ENCODE measurements at regions not wholly inside any gene's neighbourhood (a gene's known extent, or its start where the extent isn't known, plus 50 kb on each side); places are given as distances from the start of the nearest gene placed in this dataset.

DNA sequence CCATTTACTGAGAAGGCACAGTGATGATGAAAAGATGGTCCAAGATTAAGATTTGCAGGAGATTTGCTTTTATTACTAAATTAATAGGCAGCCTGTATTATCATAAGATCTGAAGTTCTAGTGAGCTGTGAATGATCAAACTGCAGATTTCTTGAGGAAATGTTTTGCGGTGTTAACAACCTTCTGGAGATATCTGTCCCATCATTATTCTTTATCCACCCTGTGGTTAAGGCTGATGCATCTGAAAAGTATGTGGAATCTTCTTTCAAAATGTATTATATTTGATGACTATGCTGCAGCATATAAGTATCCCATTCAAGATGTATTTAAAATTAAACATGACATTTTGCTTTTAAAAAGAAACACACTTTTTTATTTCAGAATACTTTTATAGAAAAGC, 150.3 kb downstream of the POLR1F start:
- Histone ChIP-seq H3F3A (ENCODE audit: control insufficient read depth, insufficient read depth) (no peaks in the 10 kb centered on the region), H3K9me3 (ENCODE audit: control insufficient read depth, insufficient read depth, low read length) (no peaks in the 10 kb centered on the region), H3K27ac (ENCODE audit: low read depth, low read length) (no peak overlapping the region), H3K27me3 (ENCODE audit: control insufficient read depth, low read length) (no peaks in the 10 kb centered on the region), H3K9me2 (replicated peaks; ENCODE audit: control insufficient read depth, low read length) (no peaks in the 10 kb centered on the region), H3K36me3 (ENCODE audit: control insufficient read depth, low read length) (no peaks in the 10 kb centered on the region), H3K4me2 (ENCODE audit: low read length) (no peak overlapping the region), H3K4me3 (ENCODE audit: low read length) (no peak overlapping the region), H4K20me1 (ENCODE audit: control insufficient read depth, insufficient read depth, low read depth, low read length) (no peaks in the 10 kb centered on the region), H3K4me1 (ENCODE audit: control insufficient read depth, low read length) (no peaks in the 10 kb centered on the region), H3K79me2 (ENCODE audit: control insufficient read depth, low read length) (no peaks in the 10 kb centered on the region)
- TF ChIP-seq, protein P1, sequence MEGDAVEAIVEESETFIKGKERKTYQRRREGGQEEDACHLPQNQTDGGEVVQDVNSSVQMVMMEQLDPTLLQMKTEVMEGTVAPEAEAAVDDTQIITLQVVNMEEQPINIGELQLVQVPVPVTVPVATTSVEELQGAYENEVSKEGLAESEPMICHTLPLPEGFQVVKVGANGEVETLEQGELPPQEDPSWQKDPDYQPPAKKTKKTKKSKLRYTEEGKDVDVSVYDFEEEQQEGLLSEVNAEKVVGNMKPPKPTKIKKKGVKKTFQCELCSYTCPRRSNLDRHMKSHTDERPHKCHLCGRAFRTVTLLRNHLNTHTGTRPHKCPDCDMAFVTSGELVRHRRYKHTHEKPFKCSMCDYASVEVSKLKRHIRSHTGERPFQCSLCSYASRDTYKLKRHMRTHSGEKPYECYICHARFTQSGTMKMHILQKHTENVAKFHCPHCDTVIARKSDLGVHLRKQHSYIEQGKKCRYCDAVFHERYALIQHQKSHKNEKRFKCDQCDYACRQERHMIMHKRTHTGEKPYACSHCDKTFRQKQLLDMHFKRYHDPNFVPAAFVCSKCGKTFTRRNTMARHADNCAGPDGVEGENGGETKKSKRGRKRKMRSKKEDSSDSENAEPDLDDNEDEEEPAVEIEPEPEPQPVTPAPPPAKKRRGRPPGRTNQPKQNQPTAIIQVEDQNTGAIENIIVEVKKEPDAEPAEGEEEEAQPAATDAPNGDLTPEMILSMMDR (IDR thresholded peaks at IDR 0.05; ENCODE audit: low read depth, low read length, poor library complexity, severe bottlenecking) = no peak
- no peak for TF ChIP-seq EZH2phosphoT487 (IDR thresholded peaks at IDR 0.05; ENCODE audit: borderline replicate concordance, low read length)

DNA sequence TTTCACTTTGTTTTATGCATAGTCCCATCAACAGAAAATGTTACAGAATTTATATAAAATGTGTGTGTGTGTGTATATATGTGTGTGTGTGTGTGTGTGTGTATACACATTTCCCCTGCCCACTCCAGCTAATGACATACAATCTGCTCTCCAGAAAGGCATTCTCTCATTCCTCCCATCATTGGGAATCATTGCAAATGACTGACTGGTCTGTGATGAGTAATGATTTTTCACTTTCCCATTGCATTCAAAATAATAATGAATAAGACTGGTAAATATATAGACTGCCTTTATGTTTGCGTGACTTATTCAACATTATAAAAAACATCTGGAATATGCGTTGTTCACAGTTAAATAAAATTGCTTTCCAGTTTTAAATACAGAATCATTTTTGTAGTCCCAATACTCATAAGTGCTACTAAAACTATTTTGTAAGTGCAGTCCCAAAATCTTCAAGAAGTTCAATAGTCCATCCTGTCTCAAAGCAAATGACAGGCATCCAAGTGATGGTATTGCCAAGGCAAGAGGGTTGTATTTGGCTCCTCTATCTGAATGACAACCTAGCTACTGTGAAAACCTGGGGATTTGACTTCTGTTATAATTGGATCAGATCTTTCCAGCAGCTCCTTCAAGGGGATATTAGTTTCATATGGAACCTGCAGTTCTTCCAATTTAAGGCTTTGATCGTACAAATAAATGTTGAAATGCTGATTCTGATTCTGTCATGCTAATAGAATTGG, 150.9 kb downstream of the POLR1F start:
- no peaks in the 10 kb centered on the region for H3K9me3 ChIP-seq (ENCODE audit: control insufficient read depth, insufficient read depth, low read length)
- H4K20me1 ChIP-seq (ENCODE audit: control insufficient read depth, insufficient read depth, low read depth, low read length) = no peaks in the 10 kb centered on the region
- no peaks in the 10 kb centered on the region for H3F3A ChIP-seq (ENCODE audit: control insufficient read depth, insufficient read depth)
- no peaks in the 10 kb centered on the region for H3K36me3 ChIP-seq (ENCODE audit: control insufficient read depth, low read length)
- H3K4me3 ChIP-seq (ENCODE audit: low read length) = no peak overlapping the region
- no peaks in the 10 kb centered on the region for H3K79me2 ChIP-seq (ENCODE audit: control insufficient read depth, low read length)
- TF ChIP-seq EZH2phosphoT487 (IDR thresholded peaks at IDR 0.05; ENCODE audit: borderline replicate concordance, low read length) = no peak
- TF ChIP-seq, protein P1 (IDR thresholded peaks at IDR 0.05; ENCODE audit: low read depth, low read length, poor library complexity, severe bottlenecking) = no peak
- H3K9me2 ChIP-seq (replicated peaks; ENCODE audit: control insufficient read depth, low read length) = no peaks in the 10 kb centered on the region
- no peaks in the 10 kb centered on the region for H3K4me1 ChIP-seq (ENCODE audit: control insufficient read depth, low read length)
- no peak overlapping the region for H3K27ac ChIP-seq (ENCODE audit: low read depth, low read length)
- H3K27me3 ChIP-seq (ENCODE audit: control insufficient read depth, low read length) = no peaks in the 10 kb centered on the region
- no peak overlapping the region for H3K4me2 ChIP-seq (ENCODE audit: low read length)

DNA sequence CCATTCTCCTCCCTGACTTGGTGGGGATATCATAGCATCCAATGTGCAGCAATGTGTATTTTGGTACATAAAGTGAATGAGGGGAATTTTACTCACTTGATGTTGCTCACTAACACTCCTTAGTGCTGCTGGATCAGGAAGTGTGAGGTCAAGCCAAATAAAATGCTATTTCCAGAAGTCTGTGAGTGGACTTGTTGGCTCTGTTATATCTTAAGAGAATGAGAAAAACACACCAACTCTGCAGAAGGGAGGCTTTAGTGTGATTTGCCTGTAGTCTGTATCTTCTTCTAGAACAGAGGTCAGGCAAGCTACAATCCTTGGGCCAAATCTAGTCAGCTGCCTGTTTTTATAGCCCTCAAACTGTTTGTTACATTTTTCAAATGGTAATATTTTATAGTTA, 154.3 kb downstream of the POLR1F start:
- H3K9me3 ChIP-seq (ENCODE audit: control insufficient read depth, insufficient read depth, low read length) = peaks cover 3% of the 10 kb centered on the region; the same call in 1 of the 2 replicates
- H3K27ac ChIP-seq (ENCODE audit: low read depth, low read length) = no peak overlapping the region
- H3K9me2 ChIP-seq (replicated peaks; ENCODE audit: control insufficient read depth, low read length) = no peaks in the 10 kb centered on the region
- H3K79me2 ChIP-seq (ENCODE audit: control insufficient read depth, low read length) = no peaks in the 10 kb centered on the region
- H3K4me3 ChIP-seq (ENCODE audit: low read length) = no peak overlapping the region
- TF ChIP-seq, protein P1 (IDR thresholded peaks at IDR 0.05; ENCODE audit: low read depth, low read length, poor library complexity, severe bottlenecking) = no peak
- no peak for TF ChIP-seq EZH2phosphoT487 (IDR thresholded peaks at IDR 0.05; ENCODE audit: borderline replicate concordance, low read length)
- H3K4me2 ChIP-seq (ENCODE audit: low read length) = no peak overlapping the region
- H3K4me1 ChIP-seq (ENCODE audit: control insufficient read depth, low read length) = no peaks in the 10 kb centered on the region
- no peaks in the 10 kb centered on the region for H4K20me1 ChIP-seq (ENCODE audit: control insufficient read depth, insufficient read depth, low read depth, low read length)
- no peaks in the 10 kb centered on the region for H3K36me3 ChIP-seq (ENCODE audit: control insufficient read depth, low read length)
- H3F3A ChIP-seq (ENCODE audit: control insufficient read depth, insufficient read depth) = no peaks in the 10 kb centered on the region
- no peaks in the 10 kb centered on the region for H3K27me3 ChIP-seq (ENCODE audit: control insufficient read depth, low read length)

Measured in DOHH2 (cell line).